KMS-11 (cell line): ENCODE measurements at regions not wholly inside any gene's neighbourhood (a gene's known extent, or its start where the extent isn't known, plus 50 kb on each side); places are given as distances from the start of the nearest gene placed in this dataset.
"Not testable (repeated sequence)": the region's sequence is repeated elsewhere in the genome, so short reads cannot be mapped to it uniquely, and the experiment has no call there.

ENCODE experiments used
- H2AFZ ChIP-seq: fragments of 200-600 bp; sonication (generic); 2 replicates; pipeline ENCODE4 v1.6.1; 2016; ENCODE audit warnings: antibody characterized with exemption, mixed run types, low read depth
- H3K27ac ChIP-seq: fragments of 200-600 bp; sonication (generic); 2 replicates; pipeline ENCODE4 v1.6.1; 2016; ENCODE audit warnings: mild to moderate bottlenecking, mixed run types
- H3K27me3 ChIP-seq: fragments of 200-600 bp; sonication (generic); 2 replicates; pipeline ENCODE4 v1.6.1; 2017; ENCODE audit warnings: mild to moderate bottlenecking, low read depth, mixed run types, moderate library complexity; ENCODE audit not compliant: insufficient read depth
- H3K36me3 ChIP-seq: fragments of 200-600 bp; sonication (generic); 2 replicates; pipeline ENCODE4 v1.6.1; 2017; ENCODE audit warnings: mild to moderate bottlenecking, mixed run types; ENCODE audit not compliant: insufficient read depth
- H3K4me1 ChIP-seq: fragments of 200-600 bp; sonication (generic); 2 replicates; pipeline ENCODE4 v1.6.1; 2016; ENCODE audit warnings: mild to moderate bottlenecking, low read depth, mixed run types; ENCODE audit not compliant: poor library complexity, severe bottlenecking
- H3K4me2 ChIP-seq: fragments of 200-600 bp; sonication (generic); 2 replicates; pipeline ENCODE4 v1.7.0; 2016; ENCODE audit warnings: mild to moderate bottlenecking, mixed run types
- H3K4me3 ChIP-seq: fragments of 200-600 bp; sonication (generic); IDR thresholded peaks from 2 replicates; pipeline ENCODE4 v1.6.1; 2017; ENCODE audit warnings: low read depth, low read length, mixed read lengths; ENCODE audit not compliant: insufficient read depth
- H3K79me2 ChIP-seq: fragments of 200-600 bp; sonication (generic); 2 replicates; pipeline ENCODE4 v1.6.1; 2016; ENCODE audit warnings: low read depth, mixed run types; ENCODE audit not compliant: insufficient read depth
- H3K9ac ChIP-seq: fragments of 200-600 bp; sonication (generic); 2 replicates; pipeline ENCODE4 v1.6.1; 2016; ENCODE audit warnings: mild to moderate bottlenecking, mixed run types
- H4K20me1 ChIP-seq: fragments of 200-600 bp; sonication (generic); 2 replicates; pipeline ENCODE4 v1.6.1; 2016; ENCODE audit warnings: mild to moderate bottlenecking, mixed run types; ENCODE audit not compliant: insufficient read depth
- CTCF ChIP-seq: fragments of 200-600 bp; sonication (generic); conservative IDR thresholded peaks from 2 replicates; pipeline ENCODE4 v1.6.1; 2017; ENCODE audit warnings: low read depth, mild to moderate bottlenecking, antibody characterized with exemption, low read length, moderate library complexity, mixed read lengths

DNA sequence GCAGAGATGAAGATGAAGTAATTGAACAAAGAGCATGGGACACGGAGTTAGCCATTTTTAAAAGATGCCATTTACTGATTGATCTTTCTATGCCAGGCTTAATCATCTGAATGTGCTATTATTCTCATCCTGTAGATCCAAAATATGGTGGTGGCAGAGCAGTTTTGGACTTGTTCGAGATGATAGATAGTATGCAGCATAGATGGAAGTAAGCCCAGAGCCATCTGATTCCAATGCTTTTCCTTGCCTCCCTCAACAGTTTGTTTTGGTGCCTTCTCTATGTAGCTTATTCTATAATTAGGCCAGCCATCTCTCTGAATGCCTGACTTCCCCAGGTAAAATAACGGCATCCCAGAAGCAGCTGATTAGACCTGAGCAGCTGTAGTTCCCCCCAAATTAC lies 152.6 kb upstream of the CLNK start:
- H3K36me3 ChIP-seq = no peaks in the 10 kb centered on the region

DNA sequence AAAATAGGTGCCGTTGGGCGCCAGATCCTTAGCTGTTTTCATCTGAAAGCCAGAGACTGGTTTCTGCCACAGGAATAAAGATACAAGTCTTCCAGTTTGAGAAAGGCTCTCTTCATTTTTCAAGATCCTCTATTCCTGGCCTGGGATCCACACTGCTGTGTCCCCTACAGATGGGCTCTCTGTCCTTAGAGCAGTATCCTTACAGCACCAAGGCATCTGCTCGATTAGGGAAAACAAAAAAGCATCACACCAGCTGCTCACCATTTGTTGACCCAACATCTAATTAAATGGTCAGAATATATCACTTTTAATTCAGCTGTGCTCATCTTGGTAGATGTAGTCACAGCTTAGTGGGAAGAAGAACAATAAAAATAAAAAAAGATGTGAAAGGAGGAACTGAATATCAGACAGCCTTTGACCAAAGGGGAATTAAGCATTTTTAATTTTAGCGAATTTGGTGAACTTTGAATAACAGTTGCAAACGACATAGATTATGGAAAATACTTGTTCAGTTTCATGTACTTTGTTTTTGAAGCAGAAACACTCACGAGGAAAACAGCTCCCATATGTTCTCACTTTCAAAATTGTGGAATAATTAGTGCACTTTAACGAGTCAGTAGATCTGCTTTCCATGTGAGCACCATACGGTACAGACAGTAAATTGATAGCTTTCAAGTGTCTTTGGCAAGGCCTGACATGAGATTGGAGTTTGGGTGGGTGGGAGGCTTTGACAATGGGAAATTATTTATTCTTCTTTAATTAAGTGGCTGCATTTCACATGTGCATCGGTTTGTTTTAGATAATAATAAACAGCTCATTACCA lies 148.4 kb upstream of the CLNK start:
- no peak for TF ChIP-seq CTCF

More for the DNA sequence above, 152.6 kb upstream of the CLNK start:
- no peak overlapping the region for H3K27ac ChIP-seq
- no peaks in the 10 kb centered on the region for H3K27me3 ChIP-seq
- no peak for TF ChIP-seq CTCF
- no peak overlapping the region for H3K4me2 ChIP-seq
- no peak overlapping the region for H2AFZ ChIP-seq
- H4K20me1 ChIP-seq = no peaks in the 10 kb centered on the region
- peaks cover 12% of the 10 kb centered on the region for H3K4me1 ChIP-seq
- H3K9ac ChIP-seq = no peak overlapping the region
- no peaks in the 10 kb centered on the region for H3K79me2 ChIP-seq
- no peak overlapping the region for H3K4me3 ChIP-seq

GRCh38 chr4:10831727-10832408 lies 147.3 kb upstream of the CLNK start:
- Histone ChIP-seq H3K4me3 (no peak overlapping the region), H3K79me2 (no peaks in the 10 kb centered on the region), H3K27me3 (no peaks in the 10 kb centered on the region), H3K9ac (no peak overlapping the region), H4K20me1 (no peaks in the 10 kb centered on the region), H3K36me3 (no peaks in the 10 kb centered on the region), H2AFZ (no peak overlapping the region), H3K27ac (no peak overlapping the region), H3K4me1 (no peaks in the 10 kb centered on the region), H3K4me2 (no peak overlapping the region)
- no peak for TF ChIP-seq CTCF

More for the DNA sequence above, 148.4 kb upstream of the CLNK start:
- H3K4me3 ChIP-seq = no peak overlapping the region
- H3K27ac ChIP-seq = no peak overlapping the region
- H4K20me1 ChIP-seq = no peaks in the 10 kb centered on the region
- no peak overlapping the region for H2AFZ ChIP-seq
- no peaks in the 10 kb centered on the region for H3K36me3 ChIP-seq
- peaks cover 6% of the 10 kb centered on the region for H3K4me1 ChIP-seq
- no peak overlapping the region for H3K9ac ChIP-seq
- no peaks in the 10 kb centered on the region for H3K79me2 ChIP-seq
- no peaks in the 10 kb centered on the region for H3K27me3 ChIP-seq
- no peak overlapping the region for H3K4me2 ChIP-seq

- H3K9ac ChIP-seq, H3K4me2 ChIP-seq, H4K20me1 ChIP-seq, H3K79me2 ChIP-seq, H3K4me3 ChIP-seq, H2AFZ ChIP-seq, H3K27ac ChIP-seq, H3K36me3 ChIP-seq, H3K27me3 ChIP-seq, H3K4me1 ChIP-seq: not testable (repeated sequence)
Measured at GRCh38 chr4:10828918-10829538, 144.5 kb upstream of the CLNK start.

- Histone ChIP-seq H4K20me1 (no peaks in the 10 kb centered on the region), H3K79me2 (no peaks in the 10 kb centered on the region), H2AFZ (no peak overlapping the region), H3K36me3 (no peaks in the 10 kb centered on the region), H3K27me3 (no peaks in the 10 kb centered on the region), H3K4me3 (no peak overlapping the region), H3K9ac (no peak overlapping the region), H3K4me1 (no peaks in the 10 kb centered on the region), H3K4me2 (no peak overlapping the region), H3K27ac (no peak overlapping the region)
- TF ChIP-seq CTCF = no peak
Measured at GRCh38 chr4:10821826-10822225, 137.3 kb upstream of the CLNK start.
